Fibroblast of skin of back (primary cell): ENCODE measurements at regions not wholly inside any gene's neighbourhood (a gene's known extent, or its start where the extent isn't known, plus 50 kb on each side); places are given as distances from the start of the nearest gene placed in this dataset.
"Not testable (repeated sequence)": the region's sequence is repeated elsewhere in the genome, so short reads cannot be mapped to it uniquely, and the experiment has no call there.

Experiments
- DNase-seq: peaks from one replicate; pipeline ENCODE4 v3.0.0-alpha.2; 2013

DNA sequence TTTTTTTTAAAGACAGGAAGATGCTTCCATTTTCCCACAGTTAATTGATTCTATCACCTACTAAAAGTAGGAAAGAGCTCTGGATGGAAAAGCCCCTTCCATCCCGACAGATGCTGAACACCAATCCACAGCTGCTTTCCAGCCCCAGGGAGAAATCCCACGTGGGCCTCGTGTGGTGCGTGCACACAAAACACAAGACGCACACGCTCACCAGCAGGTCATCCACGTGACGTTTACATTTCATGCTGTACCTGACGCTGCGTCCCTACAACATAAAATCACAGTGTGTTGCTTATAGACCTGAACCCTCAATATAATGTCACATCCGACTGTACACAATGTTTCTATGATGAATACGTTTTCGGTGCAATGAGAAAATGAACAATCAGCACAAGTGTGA is 50.2 kb upstream of the DACT2 start:
- DNase-seq: no peak

DNA sequence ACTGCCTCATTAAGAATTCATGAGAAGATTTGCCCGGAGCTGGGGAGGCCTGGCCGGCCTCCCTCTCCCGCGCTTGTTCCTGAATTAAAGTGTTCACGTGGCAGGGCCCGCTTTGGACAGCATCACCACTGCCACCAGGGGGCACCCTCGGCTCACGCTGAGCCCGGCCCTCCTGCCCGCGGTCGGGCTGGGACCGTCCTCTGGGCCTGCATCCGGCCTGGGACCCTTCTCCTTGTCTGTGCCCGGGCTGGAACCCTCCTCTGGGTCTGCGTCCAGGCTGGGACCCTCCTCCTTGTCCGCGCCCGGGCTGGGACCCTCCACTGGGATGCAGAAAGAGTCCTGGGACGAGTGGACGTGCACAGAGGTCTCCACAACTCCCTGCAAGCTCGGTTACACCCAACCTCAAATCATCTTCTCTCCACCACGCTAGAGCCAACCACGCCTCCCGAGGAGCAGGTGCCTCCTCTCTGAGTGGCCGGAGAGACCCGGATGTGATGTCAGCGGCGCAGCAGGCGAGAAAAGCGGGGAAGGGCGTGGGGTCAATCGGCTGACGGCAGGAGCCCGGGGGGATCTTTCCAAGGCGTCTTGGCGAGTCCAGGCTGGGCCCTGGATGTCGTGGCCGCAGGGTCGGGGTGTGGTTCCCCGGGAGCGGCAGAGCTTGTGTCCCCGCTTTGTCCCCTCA is 50.9 kb upstream of the DACT2 start:
- peak; percentile 35 for DNase-seq

DNA sequence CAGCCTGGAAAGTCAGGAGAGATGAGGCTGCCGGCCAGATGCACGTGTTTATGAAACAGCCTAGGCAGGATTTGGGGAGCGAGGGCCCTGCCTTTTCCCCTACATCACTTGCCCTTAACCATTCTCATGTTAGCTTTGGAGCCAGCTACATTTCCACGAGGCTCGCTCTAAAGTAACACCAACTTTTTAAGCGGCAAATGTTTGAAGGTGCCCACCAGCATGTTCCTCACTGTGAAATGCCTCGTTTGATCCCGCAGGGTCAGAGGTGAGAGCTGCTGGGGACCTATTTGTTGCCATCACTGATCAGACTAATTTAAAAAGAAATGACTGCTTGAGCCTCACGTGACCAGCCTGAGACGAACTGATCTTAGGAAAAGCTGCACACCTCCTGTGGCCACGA is 51.6 kb upstream of the DACT2 start:
- no peak for DNase-seq

DNA sequence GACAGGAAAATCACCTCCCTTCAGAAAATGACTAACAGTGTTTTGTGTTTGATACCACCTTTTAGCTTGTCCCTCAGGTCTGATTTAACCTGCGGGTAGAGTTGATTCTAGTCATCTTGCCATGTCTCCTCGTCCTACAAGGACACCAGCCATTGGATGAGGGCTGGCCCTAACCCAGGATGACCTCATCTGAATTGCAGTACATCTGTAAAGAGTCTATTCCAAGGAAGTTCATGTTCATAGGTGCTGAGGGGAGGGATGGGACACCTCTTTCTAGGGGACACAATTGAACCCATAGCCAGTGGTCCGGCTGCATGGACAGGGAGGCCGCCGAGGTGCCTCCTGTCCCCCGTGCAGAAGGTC is 52.0 kb upstream of the DACT2 start:
- no peak for DNase-seq

DNA sequence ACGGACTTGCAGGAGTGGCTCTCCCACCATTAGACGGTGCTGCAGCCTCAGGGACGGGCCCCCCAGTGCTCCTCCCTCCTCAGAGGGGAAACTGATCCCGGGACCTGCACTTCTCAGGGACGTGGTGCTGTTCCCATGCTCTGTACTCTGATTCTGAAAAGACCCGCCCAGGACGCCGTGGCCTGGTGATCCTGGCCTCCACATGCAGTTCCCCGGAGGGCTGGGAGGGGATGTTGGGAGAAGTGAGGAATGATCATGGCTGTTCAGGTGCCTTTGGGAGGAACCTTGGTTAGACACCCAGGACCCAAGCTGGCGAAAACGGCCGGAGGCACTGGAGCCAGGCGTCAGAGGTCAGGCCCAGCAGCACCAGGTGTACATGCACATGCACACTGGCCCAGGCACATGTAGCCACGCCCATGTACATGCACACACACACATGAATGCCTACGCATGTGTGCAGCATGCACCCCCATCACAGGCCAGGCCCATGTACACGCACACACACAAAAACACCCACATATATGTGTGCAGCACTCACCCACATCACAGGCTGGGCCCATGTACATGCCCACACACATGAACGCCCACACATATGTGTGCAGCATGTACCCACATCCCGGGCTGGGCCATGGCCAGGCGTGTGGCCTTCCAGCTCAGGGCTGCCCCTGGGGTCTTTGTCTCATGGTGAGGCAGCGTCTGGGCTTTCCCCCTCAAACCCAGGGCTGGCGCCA is 52.6 kb upstream of the DACT2 start:
- DNase-seq: no peak

DNA sequence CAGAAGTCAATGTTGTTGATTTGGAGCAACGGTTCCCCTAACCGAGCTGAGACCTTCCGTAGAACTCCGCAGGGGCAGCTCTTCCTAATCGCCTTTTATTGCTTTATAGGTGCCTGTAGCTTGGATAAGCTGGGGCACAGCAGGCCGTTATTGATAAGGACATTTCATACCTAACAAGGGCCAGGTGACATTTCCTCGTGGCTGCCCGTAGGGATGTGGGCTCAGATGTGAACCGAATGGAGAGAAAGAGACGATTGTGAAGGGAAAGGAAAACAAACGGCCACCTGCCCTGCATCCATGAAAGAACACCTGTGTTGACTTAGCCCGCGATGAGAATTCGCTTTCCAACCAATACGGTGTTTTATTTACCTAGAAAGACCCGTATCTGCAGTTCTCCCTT is 53.3 kb upstream of the DACT2 start:
- no peak for DNase-seq

DNA sequence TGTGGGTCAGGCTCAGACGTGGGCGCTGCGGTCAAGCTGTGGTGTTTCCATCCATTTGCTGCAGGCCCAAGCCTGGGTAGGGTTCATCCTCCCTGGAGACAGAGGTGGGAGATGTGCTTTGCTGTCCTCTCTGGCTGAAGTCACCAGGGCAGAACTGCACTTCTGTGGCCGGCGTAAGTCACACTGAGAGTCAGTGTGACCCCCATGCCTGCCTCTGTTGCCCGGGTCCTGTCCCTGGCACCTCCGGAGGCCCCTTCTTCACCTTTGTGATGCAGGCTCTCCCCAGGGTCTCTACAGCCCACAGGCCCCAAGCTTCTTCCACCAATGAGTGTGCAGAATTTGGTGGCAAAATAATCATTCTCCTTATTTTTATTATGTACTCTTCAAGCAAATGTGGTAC is 53.8 kb upstream of the DACT2 start:
- no peak for DNase-seq

DNA sequence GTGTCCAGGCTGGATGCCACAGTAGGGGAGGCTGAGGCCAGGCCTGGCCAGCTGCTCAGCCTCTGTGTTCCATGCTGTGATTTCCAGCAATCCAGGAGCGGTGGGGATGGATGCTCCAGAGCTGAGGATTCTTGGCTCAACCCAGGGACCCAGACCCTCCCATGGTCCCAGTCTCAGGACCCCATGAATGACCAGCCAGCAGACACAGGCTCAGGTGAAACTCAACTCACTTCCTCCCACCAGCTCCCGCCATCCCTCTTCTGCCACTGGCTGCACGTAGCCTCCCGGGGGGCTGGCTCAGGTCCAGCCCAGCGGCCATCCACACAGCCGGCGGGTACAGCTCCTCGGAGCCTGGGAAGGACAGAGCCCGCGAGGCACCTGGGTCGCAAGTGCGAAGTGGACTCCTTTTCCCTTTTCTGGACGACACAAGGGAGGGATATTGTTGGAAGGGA is 54.5 kb upstream of the DACT2 start:
- no peak for DNase-seq

DNA sequence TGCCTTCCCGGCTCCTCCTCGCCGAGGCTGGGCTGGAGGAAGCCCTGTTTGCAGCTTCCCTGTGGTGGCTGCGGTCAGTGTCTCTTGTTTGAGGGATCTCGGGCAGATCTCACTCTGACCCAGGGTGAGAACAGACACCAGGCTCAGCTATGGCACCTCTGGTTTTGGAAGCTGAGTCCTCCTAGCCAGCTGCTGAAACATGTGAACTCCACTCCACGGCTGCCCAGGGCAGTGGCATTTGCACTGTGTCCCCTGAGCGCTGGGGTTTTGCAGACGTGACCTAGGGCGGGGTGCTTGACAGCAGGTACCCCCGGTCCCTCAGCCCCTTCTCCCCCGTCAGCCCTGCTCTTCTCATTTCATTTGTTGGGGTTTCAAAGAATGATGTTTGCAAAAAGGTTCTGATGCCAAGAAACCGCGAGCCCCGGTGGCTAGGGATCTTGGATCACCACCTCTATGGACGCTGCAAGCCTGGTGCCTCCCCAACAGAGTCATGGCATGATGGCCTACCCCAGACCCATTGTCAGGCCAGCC is 55.0 kb upstream of the DACT2 start:
- DNase-seq: no peak

DNA sequence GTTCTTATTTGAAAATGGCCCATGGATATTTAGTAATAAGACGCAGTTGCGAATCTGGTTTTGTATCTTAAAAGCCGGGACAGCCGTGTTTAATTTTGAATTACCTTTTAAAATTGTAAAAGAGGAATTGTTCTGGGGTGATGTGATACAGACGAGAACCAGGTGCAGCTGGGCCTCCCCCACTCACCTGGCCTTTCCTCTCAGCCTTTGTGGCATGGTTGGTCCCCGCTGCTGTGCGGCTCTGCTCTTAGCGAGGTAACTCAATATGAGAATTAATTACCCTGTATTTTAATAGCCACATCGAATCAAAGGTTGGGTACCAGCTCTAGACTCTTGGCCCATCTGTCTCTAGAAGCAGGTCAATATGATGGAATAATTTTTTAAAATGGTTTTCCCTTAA is 56.5 kb upstream of the DACT2 start:
- DNase-seq: no peak

DNA sequence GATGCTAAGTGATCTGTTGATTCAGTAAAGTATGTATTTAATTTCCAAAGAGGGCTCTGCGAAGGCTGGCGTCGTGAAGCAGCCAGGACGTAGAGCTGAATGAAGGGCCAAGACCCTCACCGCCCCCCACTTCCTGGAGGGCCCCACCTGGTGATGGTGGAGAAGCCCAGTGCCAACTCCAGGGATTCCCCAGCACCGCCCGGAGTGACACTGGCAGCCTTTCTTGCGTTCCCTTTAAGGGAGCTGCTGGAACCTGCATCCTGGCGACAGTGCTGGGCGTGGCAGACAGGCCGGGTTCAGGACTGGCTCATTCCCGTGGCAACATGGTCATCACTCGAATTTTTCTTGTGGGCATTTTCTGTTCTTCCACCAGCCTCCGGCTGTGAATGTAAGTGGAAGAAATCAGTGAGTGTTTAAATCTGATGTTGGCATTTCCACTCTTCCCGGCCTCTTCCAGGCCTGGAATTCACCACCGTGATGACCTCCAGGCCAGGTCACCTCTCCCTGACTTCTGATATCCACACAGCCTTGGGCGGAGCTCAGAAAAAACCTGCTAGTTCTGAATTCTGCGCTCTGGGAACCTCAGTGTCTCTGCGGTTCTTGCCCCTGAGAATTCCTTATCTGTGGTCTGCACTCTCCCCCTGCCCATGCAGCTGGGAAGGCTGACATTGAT is 57.4 kb upstream of the DACT2 start:
- no peak for DNase-seq

DNA sequence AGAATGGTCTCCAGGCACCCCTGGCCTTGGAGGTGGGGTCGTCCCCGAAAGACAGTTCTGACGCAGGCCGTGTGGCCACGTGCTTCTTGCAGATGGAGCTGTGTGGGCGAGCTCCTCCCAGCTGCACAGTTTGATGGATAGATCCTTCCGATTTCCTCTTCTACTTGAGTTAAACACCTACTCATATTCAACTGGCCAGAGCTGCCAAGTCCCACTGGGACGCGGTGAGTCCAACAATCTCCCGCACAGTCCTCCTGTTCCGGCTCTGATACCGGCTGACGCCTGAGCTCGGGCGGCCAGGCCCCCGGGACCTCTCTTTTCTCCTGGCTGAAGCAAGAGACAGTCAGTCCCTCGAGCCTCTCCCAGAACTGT is 57.9 kb upstream of the DACT2 start:
- DNase-seq: no peak

DNA sequence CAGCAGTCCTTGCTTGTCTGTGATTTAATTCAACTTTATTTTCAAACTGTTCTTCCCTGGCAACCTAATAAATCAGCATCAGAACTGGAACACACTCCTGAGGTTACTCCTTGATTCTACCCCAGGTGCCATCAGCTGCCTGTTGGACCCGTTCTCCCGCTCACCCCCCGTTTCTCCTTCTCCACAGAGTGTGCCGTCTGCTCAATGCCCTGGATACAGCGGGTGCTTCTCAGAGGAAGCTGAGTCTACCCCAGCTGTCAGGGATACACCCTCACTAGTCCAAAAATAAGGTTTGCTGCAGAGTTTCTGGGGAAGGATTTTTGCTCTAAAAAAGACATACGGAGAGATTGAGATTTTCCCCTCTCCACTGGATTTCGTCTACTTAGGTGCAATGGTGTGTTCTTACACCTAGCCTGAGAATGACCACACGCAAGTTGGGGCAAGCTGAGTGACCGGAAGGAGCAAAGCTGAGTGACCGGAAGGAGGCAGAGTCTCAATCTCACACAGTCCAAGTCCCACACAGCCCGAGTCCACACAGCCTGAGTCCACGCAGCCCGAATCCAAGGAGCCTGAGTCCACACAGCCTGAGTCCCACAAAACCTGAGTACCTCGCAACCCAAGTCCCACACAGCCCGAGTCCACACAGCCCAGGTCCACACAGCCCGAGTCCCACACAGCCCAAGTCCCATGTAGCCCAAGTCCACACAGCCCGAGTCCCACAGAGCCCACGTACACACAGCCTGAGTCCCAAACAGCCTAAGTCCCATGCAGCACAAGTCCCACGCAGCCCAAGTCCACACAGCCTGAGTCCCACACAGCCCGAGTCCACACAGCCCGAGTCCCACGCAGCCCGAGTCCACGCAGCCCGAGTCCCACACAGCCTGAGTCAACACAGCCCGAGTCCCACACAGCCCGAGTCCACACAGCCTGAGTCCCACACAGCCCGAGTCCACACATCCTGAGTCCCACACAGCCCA is 58.6 kb upstream of the DACT2 start:
- no peak for DNase-seq

DNA sequence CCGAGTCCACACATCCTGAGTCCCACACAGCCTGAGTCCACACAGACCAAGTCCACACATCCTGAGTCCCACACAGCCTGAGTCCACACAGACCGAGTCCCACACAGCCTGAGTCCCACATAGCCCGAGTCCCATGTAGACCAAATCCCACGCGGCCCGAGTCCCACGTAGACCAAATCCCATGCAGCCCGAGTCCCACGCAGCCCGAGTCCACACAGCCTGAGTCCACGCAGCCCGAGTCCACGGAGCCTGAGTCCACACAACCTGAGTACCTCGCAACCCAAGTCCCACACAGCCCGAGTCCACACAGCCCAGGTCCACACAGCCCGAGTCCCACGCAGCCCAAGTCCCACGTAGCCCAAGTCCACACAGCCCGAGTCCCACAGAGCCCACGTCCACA is 60.0 kb upstream of the DACT2 start:
- DNase-seq: not testable (repeated sequence)

DNA sequence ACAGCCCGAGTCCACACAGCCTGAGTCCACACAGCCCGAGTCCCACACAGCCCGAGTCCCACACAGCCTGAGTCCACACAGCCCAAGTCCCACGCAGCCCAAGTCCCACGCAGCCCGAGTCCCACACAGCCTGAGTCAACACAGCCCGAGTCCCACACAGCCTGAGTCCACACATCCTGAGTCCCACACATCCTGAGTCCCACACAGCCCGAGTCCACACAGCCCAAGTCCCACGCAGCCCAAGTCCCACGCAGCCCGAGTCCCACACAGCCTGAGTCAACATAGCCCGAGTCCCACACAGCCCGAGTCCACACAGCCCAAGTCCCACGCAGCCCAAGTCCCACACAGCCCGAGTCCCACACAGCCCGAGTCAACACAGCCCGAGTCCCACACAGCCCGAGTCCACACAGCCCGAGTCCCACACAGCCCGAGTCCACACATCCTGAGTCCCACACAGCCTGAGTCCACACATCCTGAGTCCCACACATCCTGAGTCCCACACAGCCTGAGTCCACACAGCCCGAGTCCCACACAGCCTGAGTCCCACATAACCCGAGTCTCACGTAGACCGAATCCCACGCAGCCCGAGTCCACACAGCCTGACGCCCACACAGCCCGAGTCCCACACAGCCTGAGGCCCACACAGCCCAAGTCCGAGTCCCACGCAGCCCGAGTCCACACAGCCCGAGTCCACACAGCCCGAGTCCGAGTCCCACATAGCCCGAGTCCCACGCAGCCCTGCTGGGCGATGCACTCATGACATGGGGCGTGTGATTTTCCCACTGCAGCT is 60.6 kb upstream of the SMOC2 start:
- DNase-seq: not testable (repeated sequence)

DNA sequence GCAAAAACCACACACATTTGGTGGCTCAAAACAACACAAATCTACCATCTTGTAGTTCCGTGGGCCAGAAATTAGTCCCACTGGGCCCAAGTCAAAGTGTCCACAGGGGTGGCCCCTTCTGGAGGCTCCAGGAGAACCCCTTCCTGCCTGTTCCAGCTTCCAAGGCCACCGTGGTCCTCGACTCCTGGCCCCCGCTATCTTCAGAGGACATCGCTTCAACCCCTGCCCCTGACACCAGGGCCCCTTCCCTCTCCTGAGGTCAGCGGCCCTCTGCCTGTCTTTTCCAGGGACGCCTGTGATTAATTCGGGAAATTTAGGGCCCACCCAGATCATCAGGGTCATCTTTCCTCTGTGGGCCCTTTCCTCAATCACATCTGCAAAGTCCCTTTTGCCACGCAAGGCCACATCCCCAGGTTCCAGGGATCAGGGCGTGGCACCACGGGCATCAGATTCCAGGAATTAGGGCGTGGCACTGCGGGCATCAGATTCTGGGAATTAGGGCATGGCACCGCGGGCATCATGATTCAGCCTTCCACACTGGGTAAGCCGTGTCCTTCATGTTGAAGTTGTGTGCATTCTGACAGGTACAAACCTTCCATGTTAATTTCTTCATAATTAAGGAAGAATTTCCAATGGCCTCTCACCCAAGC is 59.9 kb upstream of the SMOC2 start:
- DNase-seq: no peak

DNA sequence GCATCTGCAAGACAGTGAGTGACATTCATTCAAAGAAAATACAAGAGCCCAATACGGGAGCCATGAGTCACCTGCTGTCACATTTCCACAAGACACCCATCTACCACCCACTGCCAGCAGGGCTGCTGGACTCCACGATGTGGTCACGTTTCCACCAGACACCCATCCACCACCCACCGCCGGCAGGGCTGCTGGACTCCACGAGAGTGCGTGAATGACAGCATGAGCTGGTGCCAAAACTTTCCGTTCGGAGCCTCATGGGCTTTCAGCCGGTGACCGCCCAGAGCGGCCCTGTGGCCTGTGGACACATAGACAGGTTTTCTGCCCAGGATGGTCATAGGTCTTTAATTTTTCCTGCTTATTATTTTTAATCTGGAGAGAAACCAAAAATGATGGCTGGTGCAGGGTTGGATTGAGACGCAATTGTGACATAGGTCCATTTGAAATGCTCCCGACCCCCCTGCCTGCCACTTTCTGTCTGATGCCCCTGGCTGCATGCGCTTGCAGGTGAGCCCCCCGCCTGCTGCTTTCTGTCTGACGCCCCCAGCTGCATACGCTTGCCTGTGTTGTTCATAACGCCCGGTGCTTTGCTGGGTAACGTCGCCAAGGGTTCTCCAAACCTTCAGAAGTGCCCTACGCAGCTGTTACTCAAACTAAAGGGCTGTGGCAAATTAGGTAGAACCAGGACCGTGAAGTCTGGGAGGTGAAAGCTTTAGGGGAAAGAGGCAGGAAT is 59.1 kb upstream of the SMOC2 start:
- no peak for DNase-seq

DNA sequence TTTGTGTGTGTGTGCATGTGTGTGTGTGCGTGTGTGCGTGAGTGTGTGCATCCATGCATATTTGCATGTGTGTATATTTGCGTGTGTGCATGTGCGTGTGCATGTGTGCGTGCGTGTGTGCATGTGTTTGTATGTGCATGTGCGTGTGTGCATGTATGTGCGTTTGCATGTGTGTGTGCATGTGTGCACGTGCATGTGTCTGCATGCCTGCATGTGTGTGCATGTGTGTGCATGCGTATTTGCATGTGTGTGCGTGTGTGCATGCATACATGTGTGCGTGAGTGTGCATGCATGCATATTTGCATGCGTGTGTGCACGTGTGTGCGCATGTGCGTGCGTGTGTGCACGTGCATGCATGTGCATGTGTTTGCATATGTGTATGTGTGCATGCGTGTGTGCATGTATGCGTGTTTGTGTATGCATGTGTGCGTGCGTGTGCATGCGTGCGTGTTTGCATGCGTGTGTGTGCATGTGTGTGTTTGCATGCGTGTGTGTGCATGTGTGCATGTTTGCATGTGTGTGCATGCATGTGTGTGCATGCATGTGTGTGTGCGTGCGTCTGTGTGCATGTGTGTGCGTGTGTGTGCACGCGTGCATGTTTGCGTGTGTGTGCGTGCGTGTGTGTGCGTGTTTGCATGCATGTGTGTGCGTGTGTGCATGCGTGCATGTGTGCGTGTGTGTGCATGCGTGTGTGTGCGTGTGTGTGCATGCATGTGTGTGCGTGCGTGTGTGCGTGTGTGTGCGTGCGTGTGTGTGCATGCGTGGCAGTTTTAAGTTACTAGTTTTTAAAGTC is 57.7 kb upstream of the SMOC2 start:
- no peak for DNase-seq
